NOMO-1 (cell line): ENCODE measurements at regions not wholly inside any gene's neighbourhood (a gene's known extent, or its start where the extent isn't known, plus 50 kb on each side); places are given as distances from the start of the nearest gene placed in this dataset.

Experiments used
- DNase-seq, 2 experiments: peaks; one replicate each; lab custom pipeline; 2025; ENCODE audit not compliant: unreplicated experiment in 2 of 2; lab: John Stamatoyannopoulos, UW

DNA sequence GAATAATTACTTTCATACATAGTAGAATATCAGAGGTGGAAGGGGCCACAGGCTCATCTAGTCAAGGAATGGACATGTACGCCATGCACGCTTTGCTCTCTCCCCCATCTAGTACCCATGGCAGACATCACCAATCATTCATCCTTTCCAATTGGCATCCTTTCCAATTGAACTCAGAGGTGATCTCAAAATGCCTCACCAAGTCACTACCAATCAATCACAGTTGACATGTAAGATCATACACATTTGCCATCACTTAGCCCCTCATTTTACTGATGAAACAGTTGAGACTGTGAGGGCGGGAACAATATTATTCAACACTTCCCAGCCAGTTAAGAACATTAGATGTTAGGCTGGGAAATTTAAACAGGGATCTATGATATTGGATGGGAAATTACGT, 308.4 kb downstream of the FGFR2 start:
- no peak for DNase-seq

DNA sequence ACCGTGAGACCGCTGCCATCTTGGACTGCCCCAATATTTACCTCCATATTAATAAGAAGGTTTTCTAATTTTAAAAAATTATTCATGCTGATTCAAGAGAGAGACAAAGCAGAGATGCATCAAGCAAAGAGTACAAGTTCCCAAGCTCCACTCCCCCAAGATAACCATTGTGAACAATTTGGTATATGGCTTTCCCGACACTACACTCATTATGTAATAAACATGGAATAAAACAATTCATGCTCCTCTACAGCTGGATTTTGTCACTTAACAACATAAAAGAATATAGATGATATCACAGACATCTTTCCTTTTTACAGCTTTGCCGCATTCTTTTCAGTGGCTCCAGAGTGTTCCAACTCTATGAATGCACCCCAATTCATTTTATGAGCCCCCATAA, 307.6 kb downstream of the FGFR2 start:
- DNase-seq: no peak

DNA sequence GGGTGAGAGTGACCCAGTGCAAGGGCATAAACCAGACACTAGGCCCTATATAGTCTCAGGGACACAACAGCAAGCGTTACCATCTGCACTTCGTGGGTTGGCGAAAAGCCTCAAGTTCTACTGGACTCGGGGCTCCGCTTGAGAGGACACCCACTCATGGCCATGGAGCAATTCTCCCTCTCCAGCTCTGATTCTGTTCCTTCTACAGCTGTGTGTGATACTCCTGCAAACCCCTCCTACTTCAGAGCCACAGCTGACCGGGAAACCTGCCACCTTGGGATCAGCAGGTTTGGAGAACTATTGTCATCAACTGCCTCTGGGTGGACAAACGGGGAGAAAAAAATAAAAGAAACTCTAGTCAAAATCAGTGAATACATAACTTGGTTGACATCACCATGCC, 306.9 kb downstream of the FGFR2 start:
- DNase-seq: no peak

DNA sequence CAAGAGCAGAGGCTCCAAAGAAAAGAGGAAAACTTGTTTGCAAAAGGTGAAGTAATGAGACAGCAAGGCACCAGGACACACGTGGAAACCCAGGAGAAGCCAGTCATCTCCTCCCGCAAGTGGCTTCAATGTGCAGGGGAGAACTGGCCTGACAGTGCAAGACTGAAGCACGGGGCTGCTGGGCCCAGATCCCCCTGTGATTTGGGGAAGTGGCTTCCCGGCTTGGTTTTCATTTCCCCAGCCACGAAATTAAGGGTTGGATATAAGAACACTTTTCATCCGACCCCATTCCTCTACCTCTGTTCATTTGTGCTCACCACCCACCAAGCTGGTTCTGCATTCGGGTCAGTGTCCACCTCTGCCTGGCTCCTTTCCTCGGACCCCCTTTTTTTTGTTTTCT, 306.4 kb downstream of the FGFR2 start:
- DNase-seq: peak in 1 of 2 experiments; percentile 28

DNA sequence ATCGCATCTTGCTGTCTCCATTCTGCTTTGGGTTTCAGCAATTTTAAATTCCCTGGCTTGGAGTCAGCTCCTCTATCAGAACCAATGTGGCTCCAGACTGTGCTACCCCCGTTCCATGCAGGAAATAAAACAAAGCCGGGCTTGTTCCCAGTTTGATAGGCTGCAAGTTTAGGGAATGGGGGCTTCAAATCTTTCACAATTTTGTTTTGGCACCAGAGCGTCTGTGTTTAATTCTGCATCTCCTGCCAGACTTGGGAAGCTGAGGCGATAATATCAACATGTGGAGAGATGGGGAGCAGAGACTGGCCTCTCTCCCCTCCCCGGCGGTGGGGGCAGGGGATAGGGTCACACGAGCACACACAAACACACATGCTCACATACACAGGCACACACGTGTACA, 305.9 kb downstream of the FGFR2 start:
- no peak for DNase-seq

DNA sequence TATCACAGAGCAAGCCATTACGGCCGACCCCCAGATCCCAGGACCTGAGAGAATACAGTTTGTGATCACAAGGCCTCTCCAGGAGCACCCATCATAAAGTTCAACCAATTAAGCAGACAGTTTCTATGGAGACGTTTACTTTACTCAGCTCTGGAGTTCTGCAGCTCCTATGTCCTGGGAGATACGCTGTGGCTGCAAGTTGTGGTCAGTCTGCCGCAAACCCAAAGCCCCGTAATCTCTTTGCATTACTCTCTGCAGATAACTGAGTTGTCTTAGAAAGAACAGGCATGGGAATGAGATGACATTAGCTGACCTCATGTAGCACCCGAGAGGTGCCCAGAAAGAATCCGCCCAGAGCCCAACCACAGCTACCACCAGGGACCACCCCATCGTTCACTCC, 305.1 kb downstream of the FGFR2 start:
- DNase-seq: no peak

DNA sequence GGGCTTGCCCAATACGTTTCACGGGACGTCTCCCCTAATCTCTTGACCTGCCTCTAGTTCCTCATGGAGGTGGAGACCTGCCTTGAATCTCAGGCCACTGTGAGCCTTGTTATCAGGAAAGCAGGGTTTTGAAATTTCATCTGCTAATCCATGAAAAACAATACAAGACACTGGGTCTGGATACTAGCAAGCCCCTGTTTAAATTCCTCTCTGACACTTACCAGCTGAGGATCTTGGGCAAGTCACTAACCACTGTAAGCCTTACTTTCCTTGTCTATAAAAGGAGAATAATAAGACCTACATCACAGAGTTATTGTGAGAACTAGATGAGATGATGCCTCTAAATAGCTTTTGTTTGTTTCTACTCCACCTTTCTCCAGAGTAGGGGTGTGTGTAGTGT, 303.6 kb downstream of the FGFR2 start:
- no peak for DNase-seq

DNA sequence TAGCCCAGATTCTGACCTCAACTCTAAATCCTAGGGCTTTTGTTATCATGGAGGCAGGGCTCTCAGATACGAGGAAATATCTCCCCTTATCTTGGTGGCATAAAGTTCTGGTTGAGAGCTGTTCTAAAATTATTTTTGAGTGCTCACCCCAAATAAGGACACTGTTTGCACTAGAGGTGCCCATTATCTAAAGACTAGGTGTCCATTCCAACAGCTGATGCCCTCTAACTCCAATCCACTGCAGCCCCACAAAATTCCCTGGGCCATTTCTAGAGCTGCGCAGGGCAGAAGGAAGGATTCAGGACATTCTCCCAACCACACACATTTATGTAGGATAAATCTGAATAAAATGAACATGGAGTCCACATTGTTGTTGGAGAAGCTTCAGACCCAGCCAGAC, 301.9 kb downstream of the FGFR2 start:
- DNase-seq: no peak

DNA sequence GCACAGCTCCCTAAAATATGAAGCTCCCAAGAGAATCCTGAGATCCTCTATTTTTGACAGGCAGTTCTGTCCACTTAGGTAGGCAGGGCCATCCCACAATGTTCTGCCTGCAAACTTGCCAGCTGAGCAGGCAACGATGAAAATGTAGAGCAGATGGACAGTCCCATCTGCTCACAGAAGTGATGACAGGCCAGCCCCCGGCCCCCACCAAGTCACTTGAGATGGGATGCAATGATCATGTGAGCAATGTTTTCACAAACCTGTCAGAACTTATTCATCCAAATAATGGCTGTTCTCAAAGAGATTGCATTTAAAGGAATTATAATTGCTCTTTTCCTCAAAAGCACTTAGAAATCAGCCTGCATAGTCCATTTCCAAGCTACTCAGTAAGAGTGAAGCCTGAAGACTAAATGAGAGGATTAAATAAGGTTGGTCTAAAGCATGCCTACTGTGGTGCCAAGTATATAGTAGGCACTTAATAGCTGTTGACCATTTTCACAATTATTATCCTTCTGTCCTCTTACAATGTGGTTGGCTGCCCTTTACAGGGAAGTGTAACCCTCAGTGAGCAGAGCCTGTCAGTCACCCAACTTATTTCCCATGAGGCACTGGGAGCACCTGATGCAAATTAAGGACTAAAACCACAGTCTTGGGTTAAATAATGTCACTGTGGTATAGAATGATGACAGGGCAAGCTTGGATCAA, 301.2 kb downstream of the FGFR2 start:
- no peak for DNase-seq

DNA sequence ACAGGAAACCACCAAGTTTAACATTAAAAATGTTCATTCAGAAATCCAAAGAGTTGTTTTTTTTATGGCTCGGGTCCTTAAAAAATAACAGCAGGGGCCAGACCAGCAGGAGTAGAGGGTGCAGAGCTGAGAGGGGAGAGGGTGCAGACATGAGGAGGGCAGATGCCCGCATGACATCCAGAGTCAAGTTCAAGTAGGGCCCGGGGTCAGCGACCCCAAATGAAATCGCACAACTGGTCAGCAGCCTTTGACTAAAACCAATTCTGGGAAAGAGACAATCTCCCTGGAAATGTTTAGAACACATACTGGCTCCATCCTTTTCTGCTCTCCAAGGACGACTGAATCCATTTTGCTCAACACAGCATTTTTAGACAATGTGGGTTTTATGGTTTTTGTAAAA, 297.5 kb downstream of the FGFR2 start:
- DNase-seq: no peak

DNA sequence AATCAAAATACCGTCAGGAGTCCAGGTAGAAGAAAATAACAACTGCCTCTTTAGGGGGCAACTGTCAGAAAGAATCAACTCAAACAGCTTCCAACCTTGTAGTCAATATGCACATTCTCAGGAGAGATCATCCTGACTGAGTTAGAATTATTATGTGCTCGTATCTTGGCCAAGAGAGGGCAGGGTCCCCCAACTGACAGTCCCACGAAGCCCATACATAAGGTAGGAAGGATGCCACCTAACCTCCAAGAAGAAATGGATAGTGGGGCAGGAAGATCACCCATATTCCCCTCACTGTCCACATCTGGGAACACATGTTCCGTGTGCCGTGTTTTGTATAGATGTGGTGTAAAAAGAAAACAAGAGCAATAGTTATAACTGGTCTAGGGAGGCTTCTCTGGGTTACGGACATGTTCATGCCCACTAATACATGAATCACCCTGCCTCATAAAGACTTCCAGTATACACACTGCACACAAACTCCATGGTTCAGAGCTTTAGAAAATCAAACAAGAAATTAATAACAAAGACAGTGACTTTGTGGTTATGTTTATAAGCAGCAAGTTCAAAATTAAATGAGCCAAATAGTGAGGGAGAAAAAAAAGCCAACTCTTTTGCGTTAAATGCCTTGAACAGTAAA, 295.6 kb downstream of the FGFR2 start:
- no peak for DNase-seq

DNA sequence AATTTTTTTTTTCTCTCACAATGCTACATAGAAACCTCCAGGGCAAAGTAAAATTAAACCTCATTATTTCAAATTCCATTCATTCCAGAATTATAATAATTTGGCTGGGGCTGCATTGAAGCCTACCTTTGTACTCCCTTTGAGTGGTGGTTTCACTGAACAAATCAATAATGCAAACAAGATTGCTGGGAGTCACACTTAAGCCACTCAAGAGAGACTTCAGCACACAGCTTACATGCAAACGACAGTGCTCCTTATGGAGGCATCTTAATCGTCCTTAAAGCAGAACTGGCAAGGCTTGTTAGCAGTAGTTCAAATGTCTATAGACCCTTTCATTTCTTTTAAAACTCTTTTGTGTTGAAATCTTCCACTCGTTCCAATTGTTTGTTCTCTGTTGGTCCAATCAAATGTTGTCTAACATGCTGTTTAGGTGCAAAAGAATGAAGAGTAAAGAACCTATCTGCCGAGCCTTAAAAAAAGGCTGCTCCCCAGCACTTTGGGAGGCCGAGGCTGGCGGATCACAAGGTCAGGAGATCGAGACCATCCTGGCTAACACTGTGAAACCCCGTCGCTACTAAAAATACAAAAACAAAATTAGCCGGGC, 294.9 kb downstream of the FGFR2 start:
- no peak for DNase-seq

DNA sequence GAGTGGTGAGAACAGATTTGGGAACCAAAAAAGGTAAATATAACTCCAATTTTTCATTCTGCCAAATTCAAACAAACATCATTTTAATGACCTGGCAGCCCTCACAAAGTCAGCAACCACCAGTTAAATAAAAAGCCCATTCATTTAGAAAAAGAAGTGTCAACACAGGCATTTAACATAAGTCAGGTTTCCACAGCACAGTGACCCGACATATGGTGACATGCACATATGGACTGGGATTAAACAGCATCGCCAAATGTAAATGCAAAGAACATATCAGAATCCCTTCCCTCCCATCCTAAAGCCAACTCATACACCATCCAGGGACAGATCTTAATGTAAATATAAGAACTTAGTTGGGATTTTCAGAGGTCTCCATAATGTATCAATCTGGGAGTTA, 293.2 kb downstream of the FGFR2 start:
- no peak for DNase-seq

DNA sequence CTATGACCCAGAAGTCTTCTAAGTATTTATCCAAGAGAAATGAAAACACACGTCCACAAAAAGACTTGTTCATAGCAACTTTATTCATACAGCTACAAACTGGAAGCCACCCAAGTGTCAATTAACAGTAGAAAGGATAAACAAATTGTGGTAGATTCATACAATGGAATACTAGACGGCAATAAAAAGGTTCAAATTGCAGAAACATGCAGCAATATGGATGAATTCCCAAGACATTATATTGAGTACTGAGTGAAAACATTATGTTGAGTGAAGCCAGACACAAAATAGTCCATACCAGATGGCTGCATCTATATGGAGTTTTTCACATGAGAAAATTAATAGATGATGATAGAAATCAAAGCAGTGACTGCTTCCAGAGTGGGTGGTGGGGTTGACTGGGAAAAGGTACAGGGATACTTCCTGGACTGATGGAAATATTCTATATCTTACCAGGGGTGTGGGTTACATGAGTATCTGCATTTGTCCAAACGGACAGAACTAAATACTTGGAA, 292.0 kb downstream of the FGFR2 start:
- no peak for DNase-seq

DNA sequence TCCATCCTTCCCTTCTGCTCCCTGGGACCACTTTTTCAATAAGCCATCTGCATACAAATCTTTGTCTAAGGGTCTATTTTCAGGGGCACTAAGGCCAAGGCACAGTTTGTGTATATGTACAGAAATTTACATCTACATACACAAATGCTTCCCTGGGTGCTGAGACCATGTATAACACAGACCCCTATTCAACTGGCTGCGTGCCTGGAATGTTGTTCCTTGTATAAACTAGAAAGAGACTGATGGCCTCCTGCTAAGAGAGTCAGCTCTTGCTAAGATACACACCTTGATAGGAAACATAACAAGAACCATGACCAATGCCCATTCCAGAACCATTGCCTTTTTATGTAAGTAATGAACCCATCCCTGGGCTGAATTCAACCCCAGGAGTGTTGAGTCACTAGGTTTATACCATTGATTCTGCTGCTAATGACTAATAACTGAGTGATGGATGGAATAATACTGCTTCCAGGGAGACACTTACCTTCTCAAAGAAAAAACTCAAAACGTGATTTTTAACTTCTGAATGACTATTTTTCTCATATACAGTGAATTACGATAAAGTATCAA, 290.7 kb downstream of the FGFR2 start:
- DNase-seq: no peak

DNA sequence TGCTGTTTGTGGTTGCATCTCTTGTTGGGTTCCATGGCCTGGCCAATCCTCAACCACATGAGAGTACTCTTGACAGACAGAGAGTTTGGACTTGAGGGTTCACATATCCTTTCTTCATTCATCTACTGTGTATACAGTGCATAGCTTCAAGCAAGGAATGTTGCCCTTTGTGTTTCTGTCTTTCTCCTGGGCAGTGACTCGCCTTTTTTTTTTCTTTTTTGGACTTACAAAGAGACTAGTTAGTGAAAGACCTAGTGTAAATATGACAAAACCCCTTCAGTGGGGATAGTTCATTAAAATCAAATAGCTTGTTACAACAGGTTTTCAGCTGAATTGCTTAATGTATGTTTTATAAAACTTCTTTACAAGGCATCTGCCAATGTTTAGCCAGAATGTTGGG, 290.2 kb downstream of the FGFR2 start:
- no peak for DNase-seq

DNA sequence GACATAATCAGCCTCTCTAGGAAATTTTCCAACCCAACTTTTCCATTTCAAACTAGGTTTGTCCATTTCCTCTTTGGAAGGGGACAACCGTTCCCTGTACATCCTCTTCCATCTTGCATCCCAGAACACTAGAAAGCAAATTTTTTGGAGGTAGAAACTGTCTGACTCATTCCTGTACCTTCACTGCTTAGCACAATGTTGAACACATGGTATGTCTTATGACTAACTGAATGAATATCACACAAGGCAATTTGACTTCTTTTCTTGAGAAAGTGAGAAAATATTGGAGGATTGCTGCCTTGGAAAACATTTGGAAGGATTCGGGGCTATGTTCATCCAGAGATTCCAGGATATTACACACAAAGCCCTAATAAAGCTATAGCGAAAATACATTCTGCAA, 289.1 kb downstream of the FGFR2 start:
- DNase-seq: no peak

DNA sequence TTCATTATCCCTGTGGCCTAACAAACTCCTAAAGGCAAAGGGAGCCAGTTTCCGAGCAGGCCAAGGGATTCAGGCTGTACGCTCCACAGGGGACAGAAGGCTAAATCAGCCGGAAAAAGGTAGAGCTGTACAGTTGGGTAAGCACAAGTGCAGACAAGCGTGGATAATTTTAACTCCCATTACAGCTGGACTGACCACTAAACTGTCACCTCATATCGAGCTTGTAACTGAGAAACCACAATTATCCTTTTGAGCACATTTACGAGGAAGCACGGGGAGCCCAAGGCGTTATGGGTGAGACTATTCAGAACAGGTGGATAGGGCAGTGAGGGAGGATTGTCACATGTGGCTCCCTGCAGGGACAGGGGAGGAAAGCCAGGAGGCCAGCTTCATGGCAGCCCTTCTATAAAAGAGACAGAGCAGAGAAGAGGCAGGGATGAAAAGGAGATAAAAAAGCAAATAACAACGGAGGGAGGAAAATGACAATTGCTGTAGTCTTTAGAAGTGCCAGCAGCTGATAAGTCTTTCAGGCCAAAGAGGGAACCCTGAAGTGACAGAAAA, 288.0 kb downstream of the FGFR2 start:
- DNase-seq: no peak

DNA sequence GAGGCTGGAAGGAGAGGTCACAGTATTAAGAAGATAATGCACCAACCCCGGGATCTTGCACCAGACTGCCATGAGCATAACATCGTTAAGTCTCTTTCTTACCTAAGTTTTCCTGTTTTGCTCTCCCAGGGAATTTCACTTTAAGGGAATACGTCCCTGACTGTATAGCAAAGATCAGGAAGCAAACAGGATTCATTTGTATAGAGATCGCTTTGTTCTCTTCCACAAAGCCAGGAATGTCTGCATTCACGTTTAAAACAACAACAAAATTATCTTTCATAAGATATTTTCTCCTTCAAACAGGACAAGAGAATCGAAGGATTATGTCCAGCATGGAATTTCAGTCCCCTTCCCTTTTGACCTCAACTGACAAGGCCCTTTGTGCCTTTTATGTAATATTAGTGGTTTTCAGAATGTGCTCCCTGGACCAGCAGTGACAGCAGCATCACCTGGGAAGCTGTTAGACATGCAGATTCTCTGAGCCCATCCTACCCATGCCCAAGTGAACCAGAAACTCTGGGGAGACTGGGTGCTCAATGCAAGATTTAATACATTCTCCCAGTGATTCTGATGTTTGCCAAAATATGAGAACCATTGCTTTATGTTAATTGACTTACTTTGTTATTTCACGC, 286.3 kb downstream of the FGFR2 start:
- DNase-seq: no peak

DNA sequence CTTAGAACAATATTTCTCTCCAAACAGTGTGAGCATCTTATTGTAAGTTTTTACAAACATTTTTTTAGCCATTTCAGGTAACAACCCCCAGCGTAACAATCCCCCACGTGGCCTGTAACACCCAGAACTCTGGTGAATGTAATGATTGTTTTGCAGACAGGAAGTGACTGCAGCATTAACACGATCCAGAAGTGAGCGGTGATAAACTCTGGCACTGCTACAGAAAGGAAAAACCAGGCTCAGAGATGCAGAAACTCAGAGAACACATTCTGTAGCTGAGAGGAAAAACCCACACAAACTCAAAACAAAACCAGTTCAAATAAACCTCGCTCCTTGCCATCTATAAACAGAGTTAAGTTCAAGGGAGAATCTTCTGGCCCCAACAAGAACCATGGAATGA, 285.7 kb downstream of the FGFR2 start:
- no peak for DNase-seq
